ENCODE measurements at regions not wholly inside any gene's neighbourhood (a gene's known extent, or its start where the extent isn't known, plus 50 kb on each side); places are given as distances from the start of the nearest gene placed in this dataset.

DNA sequence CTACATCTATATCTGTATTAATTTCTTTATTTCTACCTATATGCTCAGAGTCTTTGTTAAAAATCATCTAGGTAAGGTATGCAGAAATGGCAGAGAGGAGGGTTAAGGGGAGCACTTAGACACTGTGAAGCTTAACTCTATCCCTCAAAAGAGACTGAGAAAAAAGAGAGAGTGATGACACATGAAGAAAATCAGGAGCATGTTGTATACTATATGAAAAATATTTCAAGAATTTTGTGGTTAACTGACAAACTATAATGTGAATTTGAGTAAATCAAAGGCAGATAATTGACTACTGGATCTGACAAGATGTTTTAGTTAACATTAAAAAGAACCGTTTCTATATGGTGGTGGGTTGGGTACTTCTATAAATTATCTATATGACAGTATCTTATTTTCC lies 1814.2 kb upstream of the SEL1L start:
- DNase-seq: no peak

DNA sequence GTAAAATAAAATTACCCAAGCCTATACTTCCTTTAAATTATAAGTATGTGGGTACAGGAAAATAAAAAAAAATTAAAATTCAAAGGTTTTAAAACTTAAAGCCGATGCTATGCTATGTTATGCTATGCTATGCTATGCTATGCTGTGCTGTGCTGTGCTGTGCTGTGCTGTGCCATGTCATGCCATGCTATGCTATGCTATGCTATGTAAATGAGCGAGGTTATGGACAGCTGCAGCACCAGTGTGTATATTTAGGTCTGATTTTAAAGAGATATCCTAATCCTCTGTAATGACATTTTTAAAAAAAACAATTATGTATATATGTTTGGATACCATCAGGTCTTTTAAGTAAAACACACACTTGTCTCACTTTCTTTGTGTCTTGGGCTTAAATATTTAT lies 1822.0 kb upstream of the SEL1L start:
- no peak for DNase-seq

DNA sequence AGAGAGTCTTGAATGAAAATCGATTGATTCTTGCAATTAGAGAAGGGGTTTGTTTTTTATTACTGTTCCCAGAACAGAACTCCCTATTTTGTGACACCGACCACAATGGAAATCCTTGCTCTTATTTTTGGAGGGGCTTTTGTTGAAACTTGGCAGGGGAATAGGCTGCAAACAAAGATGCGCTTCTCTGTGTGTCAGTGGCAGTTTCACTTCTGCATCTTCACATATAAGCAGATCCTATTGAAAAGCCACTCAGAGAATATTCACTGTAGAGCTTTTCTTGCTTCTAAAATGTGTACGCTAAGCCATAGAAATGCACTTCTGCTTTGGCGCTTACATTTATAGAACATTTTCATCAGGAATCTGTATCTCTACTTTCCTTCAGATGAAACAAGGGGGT lies 1822.4 kb upstream of the SEL1L start:
- peak in 1 of 3 donors; percentile 17 for DNase-seq

DNA sequence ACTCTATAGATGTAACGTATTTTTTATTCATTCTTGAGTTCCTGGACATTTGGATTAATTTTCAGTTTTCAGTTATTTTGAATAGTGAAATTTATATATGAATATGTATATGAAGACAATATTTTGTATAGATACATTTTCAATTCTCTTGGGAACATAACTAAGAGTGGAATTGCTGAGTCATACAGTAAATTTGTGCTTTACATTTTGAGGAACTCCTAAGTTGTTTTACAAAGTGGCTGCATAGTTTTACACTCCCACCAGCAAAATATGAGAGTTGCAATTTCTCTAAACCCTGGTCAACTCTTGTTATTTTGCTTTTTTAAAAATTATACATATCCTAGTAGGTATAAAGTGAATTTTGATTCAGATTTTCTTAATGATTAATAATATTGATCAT lies 1838.6 kb upstream of the SEL1L start:
- no peak for DNase-seq

DNA sequence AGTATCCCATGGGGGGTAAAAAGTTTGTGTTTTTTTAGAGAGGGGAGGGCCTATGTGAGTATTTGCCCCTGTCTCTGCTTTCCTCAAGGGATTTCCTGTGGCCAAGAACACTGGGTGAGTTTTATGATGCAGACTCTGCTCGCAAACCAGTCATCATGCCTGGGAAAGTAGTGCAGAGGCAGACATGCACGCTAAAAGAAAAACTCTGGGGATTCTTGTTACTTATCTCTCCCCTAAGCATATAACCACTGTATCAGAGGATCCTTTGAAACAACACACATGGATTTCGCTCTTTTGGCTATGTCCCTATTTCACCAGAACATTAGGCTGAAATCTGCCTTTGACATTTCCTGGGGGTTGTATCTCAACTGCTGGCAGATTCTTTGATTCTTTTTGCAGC lies 1845.8 kb upstream of the SEL1L start:
- no peak for DNase-seq

DNA sequence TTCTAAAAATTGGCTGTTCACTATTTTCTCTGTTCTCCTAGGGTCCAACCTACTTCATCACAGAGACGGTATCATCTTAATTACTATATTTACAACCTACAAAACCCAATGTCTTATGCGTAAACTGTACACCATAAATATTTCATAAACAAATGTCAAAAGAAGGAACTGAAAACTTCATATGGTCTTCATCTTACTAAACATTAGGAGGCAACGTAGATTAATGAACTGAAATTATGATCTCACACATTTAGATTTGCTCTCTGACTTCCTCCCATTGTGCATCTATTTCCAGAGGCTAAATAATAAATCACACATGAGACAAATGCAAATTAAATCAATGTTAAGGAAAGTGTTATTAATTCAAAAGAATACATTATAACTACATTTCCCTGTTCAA lies 1850.6 kb upstream of the SEL1L start:
- no peak for DNase-seq

DNA sequence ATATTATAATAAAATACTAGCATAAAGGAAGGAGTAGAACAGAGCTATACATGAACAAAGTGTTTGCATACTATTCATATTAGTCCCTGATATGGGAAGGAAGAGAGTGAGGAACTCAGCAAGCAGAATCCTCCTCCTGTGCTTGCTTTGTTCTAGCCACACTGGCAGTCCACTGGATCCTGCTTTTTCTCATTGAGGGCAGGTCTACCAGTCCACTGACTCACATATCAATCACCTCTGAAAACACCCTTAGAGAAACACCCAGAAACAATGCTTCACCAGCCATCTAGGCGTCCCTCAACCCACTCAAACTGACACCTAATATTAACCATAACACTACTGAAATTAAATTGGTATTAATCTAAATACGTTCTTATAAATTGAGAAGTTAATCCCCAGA lies 1861.7 kb upstream of the SEL1L start:
- no peak for DNase-seq

DNA sequence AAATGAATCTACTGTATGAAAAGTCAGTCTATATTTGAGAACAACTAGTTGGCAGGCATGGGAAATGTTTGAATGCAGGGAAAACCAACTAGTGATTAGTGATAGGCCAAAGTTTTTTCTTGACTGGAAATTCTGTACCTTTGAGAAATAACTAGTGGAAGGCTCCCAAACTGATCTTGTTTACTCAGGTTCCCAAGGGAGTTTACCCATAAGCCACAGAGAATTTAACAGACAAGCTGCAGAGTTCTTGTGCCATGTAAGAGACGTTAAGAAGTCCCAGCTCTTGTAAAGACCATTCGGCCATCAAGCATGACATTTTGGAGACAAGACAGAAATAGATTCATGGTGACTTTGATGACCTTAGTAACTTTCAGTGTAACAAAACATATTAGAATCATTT lies 1882.8 kb upstream of the SEL1L start:
- no peak for DNase-seq

DNA sequence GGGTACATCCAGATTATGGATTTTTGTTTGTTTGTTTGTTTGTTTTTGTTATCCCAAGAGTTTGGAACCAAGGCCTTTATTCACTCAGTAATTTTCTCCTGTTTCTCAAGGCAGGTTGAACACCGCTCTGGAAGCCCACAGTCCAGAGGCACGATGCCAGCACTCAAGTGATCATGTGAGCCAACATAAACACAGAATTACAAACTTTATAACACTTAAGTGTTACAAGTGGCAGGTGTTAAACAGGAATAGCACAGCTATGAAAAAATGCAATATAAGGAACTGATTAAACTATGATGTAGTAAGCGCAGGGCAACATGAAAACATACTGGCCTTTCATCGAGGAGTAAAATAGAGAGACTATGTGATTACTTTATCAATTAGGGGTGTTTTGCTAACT lies 1885.8 kb upstream of the SEL1L start:
- no peak for DNase-seq

DNA sequence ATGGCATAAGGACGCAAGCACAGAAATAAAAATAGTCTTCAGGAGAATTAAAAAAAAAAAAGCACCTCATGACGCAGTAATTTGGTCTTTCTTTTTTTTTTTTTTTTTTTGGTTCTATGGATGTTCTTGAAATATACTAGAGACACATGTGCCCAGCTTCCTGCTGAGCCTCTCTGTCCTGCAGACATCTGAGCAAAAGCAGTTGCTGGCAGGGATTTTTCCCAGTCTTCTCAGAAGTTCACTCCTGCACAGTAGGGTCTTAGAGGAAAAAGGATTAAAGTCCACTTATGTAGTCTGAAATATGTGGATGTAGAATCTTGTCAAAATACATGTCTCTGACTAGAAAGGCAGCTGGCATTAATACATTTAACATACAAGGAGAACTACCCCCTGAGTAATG lies 1888.1 kb upstream of the SEL1L start:
- no peak for DNase-seq

DNA sequence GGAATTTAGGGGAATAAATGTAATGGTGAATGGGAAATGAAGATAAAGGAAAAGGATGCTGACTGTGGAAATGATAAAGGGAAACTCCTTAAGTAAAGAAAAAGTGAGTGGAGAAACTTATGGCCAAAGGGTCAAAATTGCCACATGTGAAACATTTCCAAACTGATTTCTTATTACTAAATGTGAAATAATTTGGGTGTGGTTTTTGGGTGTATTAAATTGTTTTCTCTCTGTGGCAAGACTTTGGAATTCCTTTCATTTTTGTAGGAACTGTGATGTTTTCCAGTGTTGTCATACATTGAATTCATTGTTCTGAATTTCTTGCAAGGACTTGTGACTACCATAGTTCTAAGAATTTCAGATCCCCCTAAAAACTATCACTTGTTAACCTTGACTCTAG lies 1891.5 kb upstream of the SEL1L start:
- no peak for DNase-seq

DNA sequence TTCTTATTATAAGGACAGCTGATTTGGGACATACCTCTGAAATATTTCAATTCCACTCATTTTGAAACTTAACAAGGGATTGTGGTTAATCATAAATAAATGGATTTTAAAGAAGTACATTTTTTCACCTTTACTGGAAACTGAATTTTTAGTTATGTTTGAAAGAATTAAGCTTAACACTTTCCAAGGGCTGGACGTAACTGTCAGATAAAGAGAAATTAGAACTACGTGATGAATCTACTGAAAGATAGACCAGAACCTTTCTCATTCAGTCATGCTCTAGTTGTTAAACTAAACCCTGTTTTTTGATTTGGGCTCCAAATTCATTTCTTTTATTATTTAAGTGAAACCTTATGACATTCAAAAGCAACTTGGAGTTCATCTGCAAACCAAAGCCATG lies 1892.1 kb upstream of the SEL1L start:
- no peak for DNase-seq

DNA sequence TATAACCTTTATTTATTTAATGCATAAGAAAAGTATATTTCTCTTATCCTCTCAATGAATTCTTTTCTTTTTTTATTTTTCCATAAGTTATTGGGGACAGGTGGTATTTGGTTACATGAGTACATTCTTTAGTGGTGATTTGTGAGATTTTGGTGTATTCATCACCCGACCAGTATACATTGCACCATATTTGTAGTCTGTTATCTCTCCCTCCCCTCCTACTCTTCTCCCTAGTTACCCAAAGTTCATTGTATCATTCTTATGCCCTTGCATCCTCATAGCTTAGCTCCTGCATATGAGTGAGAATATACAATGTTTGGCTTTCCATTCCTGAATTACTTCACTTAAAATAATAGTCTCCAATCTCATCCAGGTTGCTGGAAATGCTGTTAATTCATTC lies 1900.0 kb upstream of the SEL1L start:
- DNase-seq: no peak

DNA sequence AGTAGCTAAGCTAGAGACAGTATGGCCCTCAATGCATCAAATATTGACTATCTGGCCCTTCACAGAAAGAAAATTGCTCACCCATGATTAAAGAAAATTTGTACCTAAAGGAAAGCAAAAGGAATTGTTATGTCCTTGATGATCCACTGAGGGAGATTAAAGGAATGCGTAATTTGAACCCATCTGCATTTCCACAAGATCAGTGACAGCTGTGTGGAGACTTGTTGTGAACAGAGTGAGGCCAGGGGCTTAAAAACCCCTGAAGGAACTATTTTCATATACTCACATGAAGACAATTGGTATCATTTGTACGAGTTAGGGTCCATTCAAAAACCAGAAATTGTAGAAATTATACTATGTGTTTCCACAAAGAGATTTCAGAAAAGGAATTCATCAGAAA lies 1908.1 kb upstream of the SEL1L start:
- DNase-seq: no peak

DNA sequence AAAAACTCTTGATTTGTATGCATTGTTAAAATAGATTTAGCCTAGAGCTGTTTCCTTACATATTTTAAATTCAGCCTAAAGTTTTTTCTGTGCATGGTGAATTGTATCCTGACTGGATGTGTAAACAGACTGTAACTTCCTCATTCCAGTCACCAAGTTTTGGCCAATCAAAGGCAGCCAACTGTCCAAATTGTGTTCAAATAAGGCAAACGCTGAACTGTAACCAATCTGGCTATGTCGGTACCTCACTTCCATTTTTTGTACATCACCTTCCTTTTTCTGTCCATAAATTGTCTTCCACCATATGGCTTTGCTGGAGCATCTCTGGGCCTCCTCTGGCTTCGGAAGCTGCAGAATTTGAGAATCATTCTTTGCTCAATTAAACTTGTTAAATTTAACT lies 1921.9 kb upstream of the SEL1L start:
- DNase-seq: no peak

DNA sequence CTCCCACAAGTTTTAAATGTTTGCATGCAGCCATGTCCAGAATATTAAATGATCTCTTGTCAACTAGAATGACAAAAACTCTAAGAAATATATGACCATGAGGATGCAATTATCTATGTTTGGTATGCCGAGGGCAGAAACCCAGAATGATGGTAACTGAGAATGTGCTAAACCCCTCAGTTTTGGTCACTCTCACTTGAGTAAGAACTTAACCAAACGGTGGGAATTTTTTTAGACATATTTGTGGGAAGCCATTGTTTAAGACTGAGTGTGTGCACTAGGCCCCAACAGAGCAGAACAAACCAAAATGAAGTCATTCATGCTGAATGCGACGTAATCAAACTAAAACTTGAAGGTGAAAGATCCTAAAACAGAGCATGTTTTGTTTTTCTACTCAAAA lies 1927.9 kb upstream of the SEL1L start:
- DNase-seq: no peak

DNA sequence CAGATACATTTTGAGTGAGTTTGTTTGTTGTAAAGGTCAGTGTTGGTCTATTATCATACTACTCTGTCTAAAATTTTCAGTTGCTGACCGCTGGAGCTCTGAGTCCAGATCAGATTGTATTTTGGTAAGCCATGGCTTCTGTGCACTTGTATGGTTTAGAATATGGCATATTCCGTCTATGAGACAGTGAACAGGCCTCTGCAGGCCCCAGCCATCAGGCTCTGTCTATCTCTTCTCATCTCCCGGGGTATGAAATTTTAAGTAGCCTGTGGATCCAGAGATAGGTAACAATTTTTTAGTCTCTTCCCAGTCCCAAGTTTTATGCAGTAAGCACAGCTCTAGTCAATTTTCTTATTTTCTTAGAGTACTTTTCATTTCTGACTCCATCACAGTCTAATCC lies 1929.1 kb upstream of the SEL1L start:
- DNase-seq: no peak

DNA sequence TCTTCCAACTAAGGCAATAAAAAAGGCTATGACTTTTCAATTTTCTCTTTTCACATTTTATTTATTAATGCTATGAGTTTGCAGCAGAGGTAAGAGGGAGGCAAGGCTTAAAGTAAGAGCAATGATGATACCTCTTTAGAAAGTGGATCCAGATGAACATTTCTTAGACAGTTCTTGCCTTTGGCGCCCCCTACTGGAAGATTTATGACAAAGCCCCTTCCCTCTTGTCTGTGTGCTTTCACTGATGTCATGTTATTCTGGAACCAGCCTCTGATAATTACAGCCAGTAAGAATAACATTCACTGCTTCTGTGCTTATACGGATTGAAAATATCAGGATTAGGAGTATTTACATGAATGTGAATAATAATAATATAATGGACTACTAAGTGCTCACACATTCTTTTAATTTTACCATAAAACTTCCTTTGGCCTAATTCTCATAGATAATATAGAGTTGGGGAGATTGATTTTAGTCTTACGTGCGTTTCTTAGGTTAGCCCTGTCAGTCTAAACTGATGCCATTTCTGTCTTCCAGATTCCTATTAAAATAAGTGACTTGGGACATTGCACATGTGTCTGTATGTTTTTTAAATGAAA lies 1929.9 kb upstream of the SEL1L start:
- peak; percentile 74 to 83 (median 75) for DNase-seq

DNA sequence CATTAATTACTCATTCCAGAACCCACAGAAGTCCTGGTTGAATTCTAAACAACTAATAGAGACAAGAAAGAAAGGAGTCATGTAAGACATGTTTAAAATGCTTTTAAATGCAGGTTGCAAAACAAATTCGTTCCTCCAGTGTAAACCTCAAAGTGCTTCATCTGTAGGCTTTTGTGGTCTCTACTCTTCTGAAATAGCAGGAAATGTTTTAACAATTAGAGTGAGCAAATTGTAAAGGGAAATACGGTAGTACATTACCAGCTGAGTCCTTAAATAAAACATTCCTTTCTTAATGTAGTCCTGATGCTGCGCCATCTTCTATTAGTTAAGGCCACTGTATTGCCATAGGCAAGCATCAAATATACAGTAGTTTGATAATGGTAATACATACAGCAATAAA lies 1934.2 kb upstream of the SEL1L start:
- no peak for DNase-seq

DNA sequence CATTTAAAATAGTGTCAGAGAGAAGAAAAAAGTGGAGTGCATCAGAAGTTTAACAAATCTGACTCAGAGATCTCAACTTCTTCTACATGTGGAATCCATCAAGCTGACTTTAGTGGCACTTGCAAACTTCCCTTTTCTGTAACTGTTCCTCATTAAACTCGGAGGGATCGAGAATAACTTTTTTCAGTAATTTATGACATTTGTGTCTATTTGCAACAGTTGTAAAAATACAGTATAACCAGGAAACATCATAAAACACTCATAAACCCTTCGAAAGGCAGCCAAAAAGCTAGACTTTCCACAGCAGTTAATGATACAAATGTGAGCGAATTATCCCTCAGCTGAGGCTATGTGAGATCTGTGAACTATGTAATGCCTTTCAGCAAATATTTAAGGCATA lies 1936.8 kb upstream of the SEL1L start:
- peak in 1 of 3 donors; percentile 4 for DNase-seq

DNA sequence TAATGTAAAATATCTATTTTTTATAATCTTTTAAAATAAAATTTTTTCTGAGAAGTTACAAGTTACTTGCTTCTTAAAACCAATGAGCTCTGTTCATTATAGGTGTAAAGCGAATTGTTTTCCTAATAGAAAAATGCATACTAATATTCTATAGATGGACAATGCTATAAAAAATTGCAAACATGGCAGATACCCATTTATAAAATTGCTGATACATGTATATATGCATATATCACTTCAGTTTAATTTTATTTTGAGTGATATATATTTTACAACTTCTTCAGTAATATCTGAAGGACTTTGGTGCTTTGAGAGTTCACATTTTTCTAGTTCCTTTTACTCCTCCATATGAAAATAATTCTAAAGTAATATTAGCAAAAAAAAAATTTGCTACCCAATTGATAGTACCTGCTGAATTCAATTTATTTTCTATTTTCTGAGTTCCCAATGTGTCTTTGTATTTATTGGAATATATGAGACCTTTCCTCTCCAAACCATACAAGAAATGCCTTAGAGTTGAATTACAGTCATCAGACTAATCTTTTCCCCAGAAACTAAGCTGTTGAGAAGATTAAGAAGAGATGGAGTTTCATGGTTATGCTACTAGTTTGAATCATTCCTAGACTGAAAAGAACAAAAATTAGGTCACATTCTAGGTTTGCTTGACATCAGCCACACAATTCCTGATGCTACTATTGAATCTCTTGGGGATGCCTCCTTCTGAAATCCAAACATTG lies 1937.5 kb upstream of the SEL1L start:
- no peak for DNase-seq

DNA sequence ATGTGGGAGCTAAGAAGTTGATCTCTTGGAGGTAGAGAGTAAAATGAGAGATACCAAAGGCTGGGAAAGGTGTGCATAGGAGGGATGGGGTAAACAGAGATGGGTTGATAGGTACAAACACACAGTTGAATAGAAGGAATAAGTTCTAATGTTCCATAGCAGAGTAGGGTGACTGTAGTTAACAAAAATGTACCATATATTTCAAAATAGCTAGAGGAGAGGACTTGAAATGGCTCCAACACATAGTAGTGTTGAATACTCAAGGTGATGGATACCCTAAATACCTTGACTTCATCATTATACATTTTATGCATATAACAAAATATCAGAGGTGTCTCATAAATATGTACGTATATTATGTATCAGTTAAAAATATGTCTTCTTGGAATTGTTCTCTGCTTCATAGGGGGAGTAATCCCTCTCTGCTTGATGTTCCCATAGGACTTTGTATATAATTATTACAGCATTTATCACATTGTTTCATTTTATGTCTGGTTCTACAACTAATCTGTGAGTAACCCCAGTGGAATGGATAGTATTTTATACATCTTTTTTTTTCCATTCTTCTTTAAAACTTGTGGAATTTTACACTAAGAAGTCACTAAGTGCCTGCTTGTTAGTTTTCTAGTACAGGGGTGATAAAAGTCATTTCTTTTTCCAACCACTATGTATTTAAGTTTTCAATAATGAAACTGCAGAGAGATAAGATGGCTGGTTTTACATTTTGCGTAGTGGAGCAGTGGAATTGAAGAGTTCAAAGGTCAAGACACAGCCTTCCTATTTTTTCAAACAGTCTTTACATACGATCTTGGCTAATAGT lies 1940.0 kb upstream of the SEL1L start:
- DNase-seq: no peak

DNA sequence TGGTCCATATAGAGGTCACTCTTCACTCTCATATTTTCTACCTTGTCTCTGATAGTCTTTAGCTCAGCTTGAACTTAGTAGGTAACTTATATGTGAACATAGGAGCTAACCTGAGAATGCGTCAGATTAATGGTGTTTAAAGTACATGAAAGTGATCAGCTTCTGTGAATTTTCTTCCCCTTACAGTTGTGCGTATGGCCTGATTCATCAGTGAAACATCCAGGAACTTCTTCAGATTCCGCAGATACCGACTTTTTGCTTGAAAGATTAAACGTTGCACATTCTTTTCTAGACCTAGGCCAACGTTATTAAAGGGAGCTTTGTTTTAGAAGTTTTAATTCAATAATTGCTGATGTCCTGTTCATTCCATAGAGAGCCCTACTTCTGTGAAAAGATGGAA lies 1945.1 kb upstream of the SEL1L start:
- DNase-seq: no peak

DNA sequence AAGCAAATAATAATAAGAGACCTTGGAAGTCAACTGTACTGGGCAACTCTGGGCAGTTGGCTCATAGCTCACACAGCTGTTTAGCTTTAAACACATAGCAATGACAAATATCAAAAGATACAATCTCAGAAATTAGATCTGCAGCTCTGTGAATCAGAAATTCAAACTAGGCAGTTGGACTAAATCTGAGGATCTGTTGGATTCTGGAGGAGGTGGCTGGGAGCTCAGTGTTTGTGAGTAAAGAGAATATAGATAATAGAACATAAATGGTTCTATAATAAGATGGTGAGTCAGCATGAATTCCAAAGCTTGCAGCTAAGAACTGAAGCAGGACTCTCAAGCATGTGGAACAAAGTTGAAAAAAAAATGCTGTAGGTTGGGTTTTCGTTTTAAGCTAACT lies 1949.4 kb upstream of the SEL1L start:
- DNase-seq: no peak

Data from suppressor macrophage treated with lipopolysaccharide for 1 hour (primary cell).